ENCODE measurements at regions not wholly inside any gene's neighbourhood (a gene's known extent, or its start where the extent isn't known, plus 50 kb on each side); places are given as distances from the start of the nearest gene placed in this dataset.

GRCh38 chr15:94177112-94177511 lies 54.2 kb upstream of the MCTP2 start:
- Mint-ChIP-seq H3K27me3 (no peaks in the 10 kb centered on the region), H3K36me3 (no peaks in the 10 kb centered on the region), H3K4me1 (peaks cover 15% of the 10 kb centered on the region), H3K4me3 (no peak overlapping the region), H3K27ac (no peak overlapping the region), H3K9me3 (peaks cover 2% of the 10 kb centered on the region)
- CTCF ChIA-PET, result interaction anchor here (1.1 kb wide), 1 partner anchor 9 kb away, joined by 3 read pairs; no protein-coding TSS in a partner anchor
- no peak for DNase-seq

- peaks cover 2% of the 10 kb centered on the region for H3K9me3 Mint-ChIP-seq
- DNase-seq, result no peak
- CTCF ChIA-PET, result no interaction called here
- no peaks in the 10 kb centered on the region for H3K27me3 Mint-ChIP-seq
- H3K36me3 Mint-ChIP-seq, result no peaks in the 10 kb centered on the region
- H3K4me3 Mint-ChIP-seq, result no peak overlapping the region
- H3K4me1 Mint-ChIP-seq, result peaks cover 15% of the 10 kb centered on the region
- H3K27ac Mint-ChIP-seq, result no peak overlapping the region
Observed at GRCh38 chr15:94175420-94175819, 55.9 kb upstream of the MCTP2 start.

- H3K27me3 Mint-ChIP-seq, result no peaks in the 10 kb centered on the region
- H3K4me3 Mint-ChIP-seq, result no peak overlapping the region
- no peaks in the 10 kb centered on the region for H3K36me3 Mint-ChIP-seq
- peak overlapping the region; percentile 30 for H3K27ac Mint-ChIP-seq
- peaks cover 15% of the 10 kb centered on the region for H3K4me1 Mint-ChIP-seq
- CTCF ChIA-PET, result interaction anchor here (1.0 to 1.6 kb wide), 4 partner anchors 9 to 150 kb away, joined by 3 to 9 read pairs (median 4); no protein-coding TSS in a partner anchor
- peaks cover 2% of the 10 kb centered on the region for H3K9me3 Mint-ChIP-seq
- no peak for DNase-seq
Observed at GRCh38 chr15:94174399-94174802, 57.0 kb upstream of the MCTP2 start.

- Mint-ChIP-seq H3K4me3 (no peak overlapping the region), H3K27me3 (no peaks in the 10 kb centered on the region), H3K4me1 (peaks cover 6% of the 10 kb centered on the region), H3K36me3 (no peaks in the 10 kb centered on the region), H3K27ac (no peak overlapping the region), H3K9me3 (peaks cover 2% of the 10 kb centered on the region)
- CTCF ChIA-PET, result interaction anchor here (1.0 to 8.4 kb wide), 3 partner anchors 8 to 155 kb away, joined by 3 to 297 read pairs (median 4); no protein-coding TSS in a partner anchor
- no peak for DNase-seq
Observed at GRCh38 chr15:94168250-94168649, 63.1 kb upstream of the MCTP2 start.

- Mint-ChIP-seq H3K27ac (no peak overlapping the region), H3K4me1 (no peaks in the 10 kb centered on the region), H3K4me3 (no peak overlapping the region), H3K36me3 (no peaks in the 10 kb centered on the region), H3K9me3 (no peaks in the 10 kb centered on the region), H3K27me3 (peaks cover 8% of the 10 kb centered on the region)
- CTCF ChIA-PET, result interaction anchor here (0.7 to 8.4 kb wide), 21 partner anchors 9 to 419 kb away, joined by 3 to 297 read pairs (median 4); partner anchors contain the start of gene MCTP2
- DNase-seq, result no peak
Observed at GRCh38 chr15:94164971-94165370, 66.4 kb upstream of the MCTP2 start.

GRCh38 chr15:94164202-94164807 lies 67.1 kb upstream of the MCTP2 start:
- no peaks in the 10 kb centered on the region for H3K36me3 Mint-ChIP-seq
- H3K4me3 Mint-ChIP-seq, result no peak overlapping the region
- DNase-seq, result peak; percentile 69
- no peak overlapping the region for H3K27ac Mint-ChIP-seq
- H3K9me3 Mint-ChIP-seq, result no peaks in the 10 kb centered on the region
- H3K27me3 Mint-ChIP-seq, result peaks cover 8% of the 10 kb centered on the region
- no peaks in the 10 kb centered on the region for H3K4me1 Mint-ChIP-seq
- CTCF ChIA-PET, result interaction anchor here (0.6 to 8.4 kb wide), 33 partner anchors 9 to 1134 kb away, joined by 3 to 297 read pairs (median 4); partner anchors contain the start of gene MCTP2

- Mint-ChIP-seq H3K27ac (no peak overlapping the region), H3K4me3 (no peak overlapping the region), H3K36me3 (no peaks in the 10 kb centered on the region), H3K9me3 (no peaks in the 10 kb centered on the region), H3K27me3 (peaks cover 13% of the 10 kb centered on the region), H3K4me1 (no peaks in the 10 kb centered on the region)
- CTCF ChIA-PET, result interaction anchor here (0.8 to 8.4 kb wide), 10 partner anchors 11 to 406 kb away, joined by 3 to 297 read pairs (median 4); no protein-coding TSS in a partner anchor
- DNase-seq, result no peak
Observed at GRCh38 chr15:94162939-94163338, 68.4 kb upstream of the MCTP2 start.

GRCh38 chr15:94154255-94154654 lies 77.1 kb upstream of the MCTP2 start:
- Mint-ChIP-seq H3K9me3 (no peaks in the 10 kb centered on the region), H3K4me1 (no peaks in the 10 kb centered on the region), H3K36me3 (no peaks in the 10 kb centered on the region), H3K27ac (no peak overlapping the region), H3K4me3 (no peak overlapping the region), H3K27me3 (peaks cover 5% of the 10 kb centered on the region)
- CTCF ChIA-PET, result interaction anchor here (1.1 kb wide), 1 partner anchor 35 kb away, joined by 3 read pairs; no protein-coding TSS in a partner anchor
- no peak for DNase-seq

- Mint-ChIP-seq H3K36me3 (no peaks in the 10 kb centered on the region), H3K4me3 (no peak overlapping the region), H3K9me3 (no peaks in the 10 kb centered on the region), H3K27ac (no peak overlapping the region), H3K4me1 (no peaks in the 10 kb centered on the region), H3K27me3 (peaks cover 4% of the 10 kb centered on the region)
- CTCF ChIA-PET, result interaction anchor here (0.6 kb wide), 1 partner anchor 328 kb away, joined by 3 read pairs; no protein-coding TSS in a partner anchor
- DNase-seq, result no peak
Observed at GRCh38 chr15:94145046-94145445, 86.3 kb upstream of the MCTP2 start.

GRCh38 chr15:94141802-94142201 lies 89.6 kb upstream of the MCTP2 start:
- H3K4me1 Mint-ChIP-seq, result no peaks in the 10 kb centered on the region
- no peak overlapping the region for H3K27ac Mint-ChIP-seq
- H3K9me3 Mint-ChIP-seq, result no peaks in the 10 kb centered on the region
- H3K4me3 Mint-ChIP-seq, result no peak overlapping the region
- CTCF ChIA-PET, result no interaction called here
- H3K36me3 Mint-ChIP-seq, result no peaks in the 10 kb centered on the region
- no peak for DNase-seq
- peaks cover 4% of the 10 kb centered on the region for H3K27me3 Mint-ChIP-seq

- H3K9me3 Mint-ChIP-seq, result no peaks in the 10 kb centered on the region
- H3K4me3 Mint-ChIP-seq, result no peak overlapping the region
- H3K27me3 Mint-ChIP-seq, result peaks cover 5% of the 10 kb centered on the region
- H3K4me1 Mint-ChIP-seq, result no peaks in the 10 kb centered on the region
- H3K36me3 Mint-ChIP-seq, result no peaks in the 10 kb centered on the region
- CTCF ChIA-PET, result interaction anchor here (1.5 to 1.9 kb wide), 2 partner anchors 16 to 188 kb away, joined by 3 to 7 read pairs; no protein-coding TSS in a partner anchor
- H3K27ac Mint-ChIP-seq, result no peak overlapping the region
- DNase-seq, result no peak
Observed at GRCh38 chr15:94135486-94136147, 95.7 kb upstream of the MCTP2 start.

- no peak for DNase-seq
- Mint-ChIP-seq H3K9me3 (no peaks in the 10 kb centered on the region), H3K27me3 (peaks cover 5% of the 10 kb centered on the region), H3K4me3 (no peak overlapping the region), H3K36me3 (no peaks in the 10 kb centered on the region), H3K27ac (no peak overlapping the region), H3K4me1 (no peaks in the 10 kb centered on the region)
- CTCF ChIA-PET, result interaction anchor here (0.6 kb wide), 1 partner anchor 12 kb away, joined by 6 read pairs; no protein-coding TSS in a partner anchor
Observed at GRCh38 chr15:94131875-94132274, 99.5 kb upstream of the MCTP2 start.

- H3K4me1 Mint-ChIP-seq, result no peaks in the 10 kb centered on the region
- H3K9me3 Mint-ChIP-seq, result no peaks in the 10 kb centered on the region
- no peak overlapping the region for H3K4me3 Mint-ChIP-seq
- CTCF ChIA-PET, result interaction anchor here (1.2 kb wide), 1 partner anchor 10 kb away, joined by 5 read pairs; no protein-coding TSS in a partner anchor
- DNase-seq, result no peak
- no peaks in the 10 kb centered on the region for H3K36me3 Mint-ChIP-seq
- no peak overlapping the region for H3K27ac Mint-ChIP-seq
- H3K27me3 Mint-ChIP-seq, result peaks cover 5% of the 10 kb centered on the region
Observed at GRCh38 chr15:94130504-94130903, 100.9 kb upstream of the MCTP2 start.

- no peaks in the 10 kb centered on the region for H3K4me1 Mint-ChIP-seq
- no peaks in the 10 kb centered on the region for H3K9me3 Mint-ChIP-seq
- no peak overlapping the region for H3K27ac Mint-ChIP-seq
- CTCF ChIA-PET, result no interaction called here
- H3K36me3 Mint-ChIP-seq, result no peaks in the 10 kb centered on the region
- no peak for DNase-seq
- H3K27me3 Mint-ChIP-seq, result no peaks in the 10 kb centered on the region
- no peak overlapping the region for H3K4me3 Mint-ChIP-seq
Observed at GRCh38 chr15:94127006-94127405, 104.4 kb upstream of the MCTP2 start.
